Body of pancreas (tissue), 4 donors: ENCODE measurements at regions not wholly inside any gene's neighbourhood (a gene's known extent, or its start where the extent isn't known, plus 50 kb on each side); places are given as distances from the start of the nearest gene placed in this dataset.

ENCODE experiments used
- ATAC-seq: fragments of 150-250 bp; one replicate; pipeline ENCODE4 v1.9.1; 2016
- DNase-seq, 4 donors: peaks; one replicate each; pipeline ENCODE4 v3.0.0-alpha.2; 2019
- H3K27ac ChIP-seq, 4 donors: fragments of 200-600 bp; sonication (generic); 1 replicate in 3 of 4; 2 replicates in 1 of 4; pipeline versions ENCODE4 v1.5.1 to v1.6.1; 2016 to 2019; ENCODE audit warnings: mild to moderate bottlenecking in 1 of 4, mixed read lengths in 1 of 4, moderate library complexity in 1 of 4
- H3K27me3 ChIP-seq, 2 donors: fragments of 200-600 bp; sonication (generic); one replicate each; pipeline ENCODE4 v1.6.0; 2016; ENCODE audit warnings: mild to moderate bottlenecking in 1 of 2
- H3K36me3 ChIP-seq, 2 donors: fragments of 200-600 bp; sonication (generic); replicated peaks in 1 of 2; 2 replicates each; pipeline ENCODE4 v1.5.1; 2016; ENCODE audit warnings: low read depth in 2 of 2; ENCODE audit not compliant: insufficient read depth in 1 of 2
- H3K4me1 ChIP-seq: fragments of 200-600 bp; sonication (generic); one replicate; pipeline ENCODE4 v1.6.0; 2016
- H3K4me3 ChIP-seq, 2 donors: fragments of 200-600 bp; sonication (generic); 1 replicate in 1 of 2; 2 replicates in 1 of 2; pipeline ENCODE4 v1.5.1; 2016 to 2019
- H3K9me3 ChIP-seq, 3 donors: fragments of 200-600 bp; sonication (generic); 1 replicate in 2 of 3; 2 replicates in 1 of 3; pipeline ENCODE4 v1.5.1; 2016
- POLR2A ChIP-seq, 3 donors: fragments of 450-650 bp; IDR thresholded peaks; one replicate each; pipeline ENCODE4 v1.6.1; 2016; ENCODE audit warnings: antibody characterized with exemption in 3 of 3, mild to moderate bottlenecking in 2 of 3
- WGBS, 2 donors: methylation state at CpG; one replicate each; pipeline ENCODE4 v1.1.5; 2017; 5-methylcytosine and 5-hydroxymethylcytosine counted together
- intact Hi-C: fragments of 100-400 bp; cut with DNase I; formaldehyde crosslinking; loops from one replicate; pipeline ENCODE4 v1.15.1; 2023
- TF ChIP-seq, protein P1 (sequence below), 7 experiments: fragments of 450-650 bp in 4 of 7; fragments of 200-600 bp in 3 of 7; sonication (generic) in 3 of 7; IDR thresholded peaks; one replicate each; pipeline ENCODE4 v1.5.1; 2016 to 2019; ENCODE audit warnings: antibody characterized with exemption in 7 of 7

DNA sequence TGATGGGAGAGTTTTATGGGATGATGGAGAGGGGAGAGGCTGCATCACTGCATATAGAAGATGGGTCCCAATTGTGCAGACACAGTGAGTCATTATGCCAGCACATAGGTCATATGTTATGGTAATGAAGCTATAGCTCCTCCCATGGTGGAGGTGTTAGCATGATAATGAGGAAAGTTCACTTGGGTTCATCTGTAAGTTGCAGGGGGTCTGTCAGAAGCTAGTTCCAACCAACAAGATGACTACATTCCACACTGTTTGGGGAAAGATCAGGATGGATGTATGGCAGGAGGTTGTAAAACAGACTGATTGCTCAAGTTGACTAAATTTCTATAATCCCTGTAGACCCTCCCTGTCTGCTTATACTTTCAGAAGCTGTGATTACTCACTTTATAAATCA, 561.3 kb downstream of the C12orf50 start:
- Histone ChIP-seq H3K4me3 (no peak overlapping the region), H3K36me3 (no peaks in the 10 kb centered on the region), H3K4me1 (no peaks in the 10 kb centered on the region), H3K9me3 (no peaks in the 10 kb centered on the region), H3K27me3 (no peaks in the 10 kb centered on the region), H3K27ac (no peak overlapping the region)
- intact Hi-C loops: no loop called here
- DNase-seq (no peak), ATAC-seq (no peak)
- TF ChIP-seq, protein P1, sequence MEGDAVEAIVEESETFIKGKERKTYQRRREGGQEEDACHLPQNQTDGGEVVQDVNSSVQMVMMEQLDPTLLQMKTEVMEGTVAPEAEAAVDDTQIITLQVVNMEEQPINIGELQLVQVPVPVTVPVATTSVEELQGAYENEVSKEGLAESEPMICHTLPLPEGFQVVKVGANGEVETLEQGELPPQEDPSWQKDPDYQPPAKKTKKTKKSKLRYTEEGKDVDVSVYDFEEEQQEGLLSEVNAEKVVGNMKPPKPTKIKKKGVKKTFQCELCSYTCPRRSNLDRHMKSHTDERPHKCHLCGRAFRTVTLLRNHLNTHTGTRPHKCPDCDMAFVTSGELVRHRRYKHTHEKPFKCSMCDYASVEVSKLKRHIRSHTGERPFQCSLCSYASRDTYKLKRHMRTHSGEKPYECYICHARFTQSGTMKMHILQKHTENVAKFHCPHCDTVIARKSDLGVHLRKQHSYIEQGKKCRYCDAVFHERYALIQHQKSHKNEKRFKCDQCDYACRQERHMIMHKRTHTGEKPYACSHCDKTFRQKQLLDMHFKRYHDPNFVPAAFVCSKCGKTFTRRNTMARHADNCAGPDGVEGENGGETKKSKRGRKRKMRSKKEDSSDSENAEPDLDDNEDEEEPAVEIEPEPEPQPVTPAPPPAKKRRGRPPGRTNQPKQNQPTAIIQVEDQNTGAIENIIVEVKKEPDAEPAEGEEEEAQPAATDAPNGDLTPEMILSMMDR (IDR thresholded peaks at IDR 0.05): no peak
- no peak for TF ChIP-seq POLR2A (IDR thresholded peaks at IDR 0.05)

DNA sequence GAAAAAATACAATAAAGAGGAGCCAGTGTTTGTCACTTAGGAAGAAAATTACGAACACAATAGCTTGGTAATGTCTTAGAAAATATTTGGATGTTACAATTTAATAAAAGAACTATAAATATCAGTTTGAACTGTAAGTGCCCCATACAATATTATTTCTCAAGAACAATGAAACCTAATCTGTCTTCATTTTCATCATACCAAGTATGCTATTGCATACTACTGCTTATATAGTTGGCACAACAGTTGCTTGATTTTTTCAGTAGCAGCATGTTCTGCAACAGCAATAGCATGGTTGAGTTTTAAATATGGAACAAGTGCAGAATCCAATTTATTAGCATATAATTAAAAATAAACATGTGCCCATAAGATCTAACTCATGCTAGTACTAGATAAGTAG, 564.6 kb downstream of the C12orf50 start:
- H3K36me3 ChIP-seq: no peaks in the 10 kb centered on the region
- WGBS, 2 donors: 53 to 68% methylated on average over 1 of the region's 1 CpG
- TF ChIP-seq, protein P1 (IDR thresholded peaks at IDR 0.05): no peak
- no peak for TF ChIP-seq POLR2A (IDR thresholded peaks at IDR 0.05)
- H3K4me3 ChIP-seq: no peak overlapping the region
- intact Hi-C loops: no loop called here
- H3K9me3 ChIP-seq: no peaks in the 10 kb centered on the region
- ATAC-seq (no peak), DNase-seq (no peak)
- H3K27me3 ChIP-seq: no peaks in the 10 kb centered on the region
- H3K4me1 ChIP-seq: no peaks in the 10 kb centered on the region
- no peak overlapping the region for H3K27ac ChIP-seq

DNA sequence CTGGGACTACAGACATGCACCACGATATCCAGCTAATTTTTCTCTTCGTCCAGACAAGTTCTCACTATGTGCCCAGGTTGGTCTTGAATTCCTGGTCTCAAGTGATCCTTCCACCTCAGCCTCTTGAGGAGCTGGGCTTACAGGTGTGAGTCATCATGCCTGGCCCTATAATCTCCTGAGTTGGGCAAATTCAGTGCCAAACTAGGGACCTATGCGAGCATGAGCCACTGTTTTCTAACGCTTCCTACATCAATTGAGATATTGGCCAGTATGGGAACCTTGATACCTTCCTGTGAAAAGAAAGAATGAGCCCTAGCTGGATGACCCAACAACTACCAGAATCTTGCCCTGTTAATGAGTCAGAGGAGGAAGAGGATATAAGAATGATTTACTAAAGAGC, 585.2 kb downstream of the C12orf50 start:
- Histone ChIP-seq H3K27ac (no peak overlapping the region), H3K36me3 (no peaks in the 10 kb centered on the region), H3K27me3 (no peaks in the 10 kb centered on the region), H3K4me1 (no peaks in the 10 kb centered on the region), H3K4me3 (no peak overlapping the region), H3K9me3 (no peaks in the 10 kb centered on the region)
- ATAC-seq (no peak), DNase-seq (no peak)
- intact Hi-C loops: no loop called here
- WGBS, 2 donors: 79 to 93% methylated on average over 4 of the region's 4 CpGs
- TF ChIP-seq POLR2A (IDR thresholded peaks at IDR 0.05): no peak
- TF ChIP-seq, protein P1 (IDR thresholded peaks at IDR 0.05): no peak

DNA sequence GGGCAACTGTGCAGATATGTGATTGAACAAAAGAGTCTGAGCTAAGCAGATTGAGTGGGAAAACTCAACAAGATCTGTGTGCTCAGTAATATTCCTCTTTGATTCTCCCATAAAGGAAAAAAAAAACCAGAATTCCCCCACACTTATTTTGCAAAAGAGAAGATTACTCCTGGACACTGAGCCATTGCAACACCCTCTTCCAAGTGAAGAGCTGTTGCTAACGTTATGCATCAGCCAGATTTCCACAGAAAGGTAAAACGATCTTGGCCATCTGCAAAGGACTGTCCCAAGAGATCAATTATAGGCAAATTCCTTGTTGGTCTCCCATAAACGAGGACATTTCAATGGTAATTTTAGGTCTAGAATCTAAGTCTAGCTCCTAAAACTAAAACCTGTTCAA, 587.7 kb downstream of the C12orf50 start:
- Histone ChIP-seq H3K36me3 (no peaks in the 10 kb centered on the region), H3K27ac (no peak overlapping the region), H3K27me3 (no peaks in the 10 kb centered on the region), H3K9me3 (no peaks in the 10 kb centered on the region), H3K4me3 (no peak overlapping the region), H3K4me1 (no peaks in the 10 kb centered on the region)
- intact Hi-C loops: no loop called here
- WGBS, 2 donors: 47 to 50% methylated on average over 3 of the region's 3 CpGs
- TF ChIP-seq POLR2A (IDR thresholded peaks at IDR 0.05): no peak
- TF ChIP-seq, protein P1 (IDR thresholded peaks at IDR 0.05): no peak
- no peak for DNase-seq
- no peak for ATAC-seq

DNA sequence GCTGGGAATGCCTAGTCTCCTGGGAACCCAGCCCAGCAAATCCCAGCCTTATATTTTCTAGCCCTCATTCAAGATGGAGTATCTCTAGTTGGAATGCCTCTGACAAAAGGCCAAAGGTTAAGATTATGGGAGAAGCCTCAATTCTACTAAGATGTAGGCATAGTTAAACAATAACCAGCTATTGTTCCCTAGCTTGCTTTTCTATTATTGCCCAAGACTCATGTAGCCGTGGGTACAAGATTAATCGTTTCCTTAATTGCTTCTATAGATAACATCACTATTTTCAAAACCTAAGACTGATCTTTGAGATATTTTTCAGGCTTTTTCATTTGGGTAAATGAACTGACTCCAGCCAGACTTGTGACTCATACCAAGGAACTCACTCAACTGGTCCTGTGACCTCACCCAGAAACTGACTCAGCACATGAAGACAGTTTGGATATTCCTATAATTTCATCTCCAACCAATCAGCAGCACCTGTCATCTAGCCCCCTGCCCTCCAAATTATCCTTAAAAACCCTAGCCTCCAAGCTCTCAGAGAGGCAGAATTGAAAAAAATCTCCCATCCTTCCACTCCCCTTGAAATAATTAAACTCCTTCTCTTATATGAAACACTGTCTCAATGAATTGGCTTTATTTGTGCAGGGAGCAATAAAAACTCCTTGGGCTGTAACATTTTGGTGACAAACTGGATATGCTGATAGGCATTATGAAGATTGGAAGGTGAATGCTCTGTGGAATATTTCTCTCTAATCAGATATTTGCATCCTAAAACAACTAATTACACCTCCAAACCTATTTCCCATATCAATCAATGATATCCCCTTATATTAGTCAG, 589.0 kb downstream of the C12orf50 start:
- WGBS, 2 donors: 3 to 7% methylated on average over 2 of the region's 2 CpGs
- ATAC-seq (peak; percentile 55), DNase-seq (peak in 2 of 4 donors; percentile 10 to 29)
- Histone ChIP-seq H3K9me3 (no peaks in the 10 kb centered on the region), H3K27me3 (no peaks in the 10 kb centered on the region), H3K4me3 (no peak overlapping the region), H3K27ac (no peak overlapping the region), H3K4me1 (no peaks in the 10 kb centered on the region), H3K36me3 (no peaks in the 10 kb centered on the region)
- intact Hi-C loops: no loop called here
- TF ChIP-seq, protein P1 (IDR thresholded peaks at IDR 0.05): no peak
- no peak for TF ChIP-seq POLR2A (IDR thresholded peaks at IDR 0.05)
